ENCODE measurements at regions not wholly inside any gene's neighbourhood (a gene's known extent, or its start where the extent isn't known, plus 50 kb on each side); places are given as distances from the start of the nearest gene placed in this dataset.

- TF ChIP-seq EZH2 (IDR thresholded peaks at IDR 0.05; ENCODE audit: insufficient read depth, poor library complexity, severe bottlenecking) = no peak
- TF ChIP-seq EZH2phosphoT487 (IDR thresholded peaks at IDR 0.05; ENCODE audit: insufficient read depth, low read depth) = no peak
Observed at GRCh38 chr9:32708480-32709150, 73.1 kb upstream of the TAF1L start.

Measured in GM23248 (cell line).